Loucy (cell line): ENCODE measurements at regions not wholly inside any gene's neighbourhood (a gene's known extent, or its start where the extent isn't known, plus 50 kb on each side); places are given as distances from the start of the nearest gene placed in this dataset.

ENCODE experiments used
- H2AFZ ChIP-seq: fragments of 200-600 bp; sonication (generic); 2 replicates; pipeline ENCODE4 v1.6.0; 2016; ENCODE audit warnings: antibody characterized with exemption, mild to moderate bottlenecking, low read length, moderate library complexity
- H3F3A ChIP-seq: fragments of 200-600 bp; 2 replicates; pipeline ENCODE4 v1.6.0; 2016; ENCODE audit warnings: antibody characterized with exemption, low read depth, mild to moderate bottlenecking
- H3K27me3 ChIP-seq: fragments of 200-600 bp; sonication (generic); 2 replicates; pipeline ENCODE4 v1.6.1; 2014; ENCODE audit warnings: low read length, mild to moderate bottlenecking; ENCODE audit not compliant: insufficient read depth, poor library complexity, severe bottlenecking
- H3K36me3 ChIP-seq: fragments of 200-600 bp; sonication (generic); 2 replicates; pipeline ENCODE4 v1.6.1; 2016; ENCODE audit warnings: low read length; ENCODE audit not compliant: insufficient read depth
- H3K4me1 ChIP-seq: fragments of 200-600 bp; sonication (generic); 2 replicates; pipeline ENCODE4 v1.5.1; 2014; ENCODE audit warnings: low read length, mild to moderate bottlenecking; ENCODE audit not compliant: insufficient read depth, poor library complexity, severe bottlenecking
- H3K4me2 ChIP-seq: fragments of 200-600 bp; sonication (generic); 2 replicates; pipeline ENCODE4 v1.6.0; 2014; ENCODE audit warnings: antibody characterized with exemption, low read length, low read depth, mild to moderate bottlenecking; ENCODE audit not compliant: poor library complexity, severe bottlenecking
- H3K4me3 ChIP-seq: fragments of 200-600 bp; sonication (generic); 2 replicates; pipeline ENCODE4 v1.5.1; 2014; ENCODE audit warnings: low read length, mild to moderate bottlenecking, mixed read lengths; ENCODE audit not compliant: poor library complexity, severe bottlenecking
- H3K79me2 ChIP-seq: fragments of 200-600 bp; sonication (generic); 2 replicates; pipeline ENCODE4 v1.6.1; 2014; ENCODE audit warnings: low read length; ENCODE audit not compliant: insufficient read depth
- H3K9ac ChIP-seq: fragments of 200-600 bp; sonication (generic); 2 replicates; pipeline ENCODE4 v1.6.0; 2014; ENCODE audit warnings: mild to moderate bottlenecking, low read depth, low read length, moderate library complexity; ENCODE audit not compliant: poor library complexity, severe bottlenecking
- H3K9me2 ChIP-seq: fragments of 200-600 bp; sonication (generic); replicated peaks from 2 replicates; pipeline ENCODE4 v1.6.1; 2016; ENCODE audit warnings: low read depth, low read length, mixed read lengths
- H3K9me3 ChIP-seq: fragments of 200-600 bp; sonication (generic); 2 replicates; pipeline ENCODE4 v1.6.1; 2014; ENCODE audit warnings: mild to moderate bottlenecking, antibody characterized with exemption, low read length, low read depth; ENCODE audit not compliant: insufficient read depth
- H4K20me1 ChIP-seq: fragments of 200-600 bp; sonication (generic); 2 replicates; pipeline ENCODE4 v1.6.0; 2014; ENCODE audit warnings: antibody characterized with exemption, low read length, mild to moderate bottlenecking; ENCODE audit not compliant: insufficient read depth, poor library complexity, severe bottlenecking
- CTCF ChIP-seq: fragments of 200-600 bp; sonication (generic); conservative IDR thresholded peaks from 2 replicates; pipeline ENCODE4 v1.5.1; 2014; ENCODE audit warnings: mild to moderate bottlenecking, antibody characterized with exemption, low read length
- EZH2phosphoT487 ChIP-seq: fragments of 200-600 bp; IDR thresholded peaks from 2 replicates; pipeline ENCODE4 v1.6.1; 2018; ENCODE audit warnings: antibody characterized with exemption, mild to moderate bottlenecking, moderate library complexity, borderline replicate concordance

DNA sequence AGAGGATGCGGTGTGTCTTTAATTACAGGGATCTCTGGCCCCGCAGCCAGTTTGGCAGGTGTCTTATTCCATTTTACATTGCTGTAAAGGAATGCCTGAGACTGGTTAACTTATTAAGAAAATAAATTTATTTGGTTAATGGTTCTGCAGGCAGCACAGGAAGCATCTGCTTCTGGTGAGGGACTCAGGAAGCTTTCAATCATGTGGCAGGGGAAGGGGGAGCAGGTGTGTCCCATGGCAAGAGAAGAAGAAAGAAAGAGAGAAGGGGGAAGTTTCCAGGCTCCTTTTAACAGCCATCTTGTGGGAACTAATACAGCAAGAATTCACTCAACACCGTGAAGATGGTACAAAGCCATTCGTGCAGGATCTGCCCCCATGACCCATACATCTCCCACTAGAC lies 128.0 kb upstream of the CRBN start:
- Histone ChIP-seq H3K4me3 (peak overlapping the region; percentile 51), H3F3A (no peaks in the 10 kb centered on the region), H3K4me1 (peaks cover 69% of the 10 kb centered on the region), H3K27me3 (no peaks in the 10 kb centered on the region), H3K9me3 (no peaks in the 10 kb centered on the region), H3K4me2 (peak overlapping the region; percentile 63), H3K36me3 (no peaks in the 10 kb centered on the region), H3K9me2 (no peaks in the 10 kb centered on the region), H3K79me2 (no peaks in the 10 kb centered on the region), H3K9ac (peak overlapping the region; percentile 54), H4K20me1 (no peaks in the 10 kb centered on the region), H2AFZ (no peak overlapping the region)
- TF ChIP-seq CTCF = no peak
- TF ChIP-seq EZH2phosphoT487 = no peak

DNA sequence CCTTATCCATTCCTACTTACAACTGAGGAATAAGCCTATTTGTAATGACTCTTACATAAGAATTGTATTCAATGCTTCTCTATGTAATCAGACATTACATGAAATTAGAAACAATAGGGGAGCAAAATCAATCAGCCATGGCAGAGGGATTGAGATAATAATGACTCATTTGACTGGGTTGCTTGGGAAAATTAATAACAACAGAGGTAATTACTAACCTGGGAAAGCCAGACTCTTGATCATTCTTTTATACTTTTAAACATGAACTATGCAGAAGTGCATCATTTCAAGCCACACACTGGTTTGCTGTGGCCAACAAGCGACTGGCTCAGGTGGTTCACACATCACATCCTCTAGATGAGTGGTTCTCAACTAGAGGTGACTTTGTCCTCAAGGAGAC lies 126.3 kb upstream of the CRBN start:
- peaks cover 83% of the 10 kb centered on the region for H3K4me1 ChIP-seq
- no peaks in the 10 kb centered on the region for H4K20me1 ChIP-seq
- no peaks in the 10 kb centered on the region for H3F3A ChIP-seq
- H3K27me3 ChIP-seq = no peaks in the 10 kb centered on the region
- H3K9ac ChIP-seq = no peak overlapping the region
- no peaks in the 10 kb centered on the region for H3K79me2 ChIP-seq
- H3K4me3 ChIP-seq = no peak overlapping the region
- TF ChIP-seq CTCF (no peak), EZH2phosphoT487 (no peak)
- H3K36me3 ChIP-seq = no peaks in the 10 kb centered on the region
- H3K9me3 ChIP-seq = no peaks in the 10 kb centered on the region
- no peaks in the 10 kb centered on the region for H3K9me2 ChIP-seq
- no peak overlapping the region for H2AFZ ChIP-seq
- H3K4me2 ChIP-seq = no peak overlapping the region

- Histone ChIP-seq H4K20me1 (no peaks in the 10 kb centered on the region), H3K4me1 (peaks cover 80% of the 10 kb centered on the region), H3K79me2 (no peaks in the 10 kb centered on the region), H3K36me3 (no peaks in the 10 kb centered on the region), H3K4me2 (peak overlapping the region; percentile 15), H3K4me3 (no peak overlapping the region), H3F3A (no peaks in the 10 kb centered on the region), H3K9me3 (no peaks in the 10 kb centered on the region), H3K9me2 (no peaks in the 10 kb centered on the region), H3K9ac (no peak overlapping the region), H2AFZ (no peak overlapping the region), H3K27me3 (no peaks in the 10 kb centered on the region)
- TF ChIP-seq CTCF (no peak), EZH2phosphoT487 (no peak)
These were observed 125.6 kb upstream of the CRBN start for GRCh38 chr3:3305084-3305483.
